H1 (cell line): ENCODE measurements at regions not wholly inside any gene's neighbourhood (a gene's known extent, or its start where the extent isn't known, plus 50 kb on each side); places are given as distances from the start of the nearest gene placed in this dataset.

Source experiments
- CTCF ChIA-PET: fragments of 300-600 bp; sonication (Branson Sonifier 250); formaldehyde crosslinking; loops from one replicate; lab custom pipeline; 2021; ENCODE audit not compliant: partially characterized antibody; lab: Charles Lee
- POLR2A ChIA-PET: fragments of 300-600 bp; sonication (Branson Sonifier 250); formaldehyde crosslinking; loops from one replicate; lab custom pipeline; 2021; ENCODE audit warnings: inconsistent platforms; ENCODE audit not compliant: partially characterized antibody; lab: Charles Lee
- DNase-seq, 2 experiments: peaks; one replicate each; pipeline versions ENCODE4 v3.0.0 to v3.0.0-alpha.2; 2010 to 2022; ENCODE audit warnings: low spot score in 2 of 2, low read depth in 1 of 2, mixed read lengths in 1 of 2
- FAIRE-seq: peaks from 2 replicates; lab custom pipeline; 2011; peaks lifted over from hg19 to GRCh38; lab: Jason Lieb, UNC
- H2AFZ ChIP-seq: 2 replicates; pipeline ENCODE4 v1.8.1; 2012; ENCODE audit warnings: low read length, inconsistent platforms
- H2AK5ac ChIP-seq: 2 replicates; pipeline ENCODE4 v1.6.1; 2013; ENCODE audit warnings: low read depth, low read length
- H2BK120ac ChIP-seq: replicated peaks from 2 replicates; pipeline ENCODE3; 2013; ENCODE audit warnings: low read depth, low read length, inconsistent platforms
- H2BK12ac ChIP-seq: 2 replicates; pipeline ENCODE4 v1.6.1; 2013; ENCODE audit warnings: low read depth, low read length
- H2BK15ac ChIP-seq: 2 replicates; pipeline ENCODE4 v1.6.1; 2013; ENCODE audit warnings: low read length
- H2BK20ac ChIP-seq: 2 replicates; pipeline ENCODE4 v1.6.1; 2013; ENCODE audit warnings: low read length
- H2BK5ac ChIP-seq: 2 replicates; pipeline ENCODE4 v1.6.1; 2013; ENCODE audit warnings: low read depth, low read length
- H3K14ac ChIP-seq: 2 replicates; pipeline ENCODE4 v1.6.1; 2013; ENCODE audit warnings: inconsistent platforms; ENCODE audit not compliant: insufficient read length
- H3K18ac ChIP-seq: 2 replicates; pipeline ENCODE4 v1.6.1; 2013; ENCODE audit warnings: low read length; ENCODE audit errors: extremely low read depth
- H3K23ac ChIP-seq: 2 replicates; pipeline ENCODE4 v1.6.1; 2013; ENCODE audit warnings: inconsistent platforms; ENCODE audit not compliant: insufficient read length
- H3K23me2 ChIP-seq: 2 replicates; pipeline ENCODE4 v1.6.1; 2013; ENCODE audit warnings: low read depth, low read length
- H3K27ac ChIP-seq: 2 replicates; pipeline ENCODE4 v1.6.1; 2011; ENCODE audit warnings: low read depth, low read length, inconsistent platforms
- H3K27me3 ChIP-seq, 4 experiments: replicated peaks in 1 of 4; 1 replicate in 1 of 4; 2 replicates in 3 of 4; pipeline versions ENCODE4 v1.6.1 to v1.8.1; 2011 to 2013; ENCODE audit warnings: low read length in 3 of 4, mild to moderate bottlenecking in 3 of 4, inconsistent platforms in 2 of 4, mixed read lengths in 2 of 4, moderate library complexity in 1 of 4; ENCODE audit not compliant: control insufficient read depth in 3 of 4, insufficient read depth in 3 of 4; ENCODE audit errors: extremely low read depth in 1 of 4
- H3K36me3 ChIP-seq, 4 experiments: 2 replicates each; pipeline versions ENCODE4 v1.6.1 to v1.8.1; 2011 to 2013; ENCODE audit warnings: mild to moderate bottlenecking in 4 of 4, low read length in 3 of 4, moderate library complexity in 2 of 4, control low read depth in 1 of 4, inconsistent platforms in 1 of 4; ENCODE audit not compliant: insufficient read depth in 4 of 4, control insufficient read depth in 2 of 4
- H3K4ac ChIP-seq: replicated peaks from 2 replicates; pipeline ENCODE3; 2013; ENCODE audit warnings: low read length, low read depth, mixed read lengths, inconsistent platforms; ENCODE audit not compliant: insufficient read length
- H3K4me1 ChIP-seq, 4 experiments: replicated peaks in 1 of 4; 1 replicate in 1 of 4; 2 replicates in 3 of 4; pipeline versions ENCODE4 v1.6.1 to v1.8.1; 2011 to 2013; ENCODE audit warnings: low read length in 3 of 4, inconsistent platforms in 2 of 4, mixed read lengths in 1 of 4; ENCODE audit not compliant: insufficient read depth in 4 of 4, control insufficient read depth in 3 of 4
- H3K4me2 ChIP-seq, 2 experiments: 2 replicates each; pipeline versions ENCODE4 v1.6.1 to v1.8.1; 2011 to 2013; ENCODE audit warnings: low read depth in 2 of 2, low read length in 2 of 2, control low read depth in 1 of 2, inconsistent platforms in 1 of 2, mild to moderate bottlenecking in 1 of 2; ENCODE audit not compliant: insufficient read depth in 1 of 2
- H3K4me3 ChIP-seq, 4 experiments: fragments of 200-600, 300-600 bp in 1 of 4; sonication (generic), shearing (Covaris generic), sonication (Bioruptor Twin) in 1 of 4; 2 replicates each; pipeline versions ENCODE4 v1.5.1 to v1.8.1; 2011 to 2016; ENCODE audit warnings: low read length in 4 of 4, low read depth in 3 of 4, control low read depth in 2 of 4, inconsistent platforms in 2 of 4, mild to moderate bottlenecking in 2 of 4, mixed read lengths in 1 of 4, moderate library complexity in 1 of 4; ENCODE audit not compliant: insufficient read depth in 2 of 4; ENCODE audit errors: extremely low read depth in 1 of 4
- H3K56ac ChIP-seq: replicated peaks from 2 replicates; pipeline ENCODE3; 2013; ENCODE audit warnings: low read depth, mild to moderate bottlenecking, mixed read lengths, low read length, inconsistent platforms; ENCODE audit not compliant: insufficient read length
- H3K79me1 ChIP-seq: 2 replicates; pipeline ENCODE4 v1.6.1; 2013; ENCODE audit warnings: low read depth, low read length, control low read depth
- H3K79me2 ChIP-seq, 2 experiments: 2 replicates each; pipeline versions ENCODE4 v1.6.1 to v1.8.1; 2012 to 2013; ENCODE audit warnings: low read length in 2 of 2, mild to moderate bottlenecking in 2 of 2, inconsistent platforms in 1 of 2; ENCODE audit not compliant: insufficient read depth in 2 of 2, control insufficient read depth in 1 of 2
- H3K9ac ChIP-seq, 4 experiments: replicated peaks in 1 of 4; 1 replicate in 1 of 4; 2 replicates in 3 of 4; pipeline versions ENCODE4 v1.6.1 to v1.8.1; 2011 to 2013; ENCODE audit warnings: low read depth in 3 of 4, low read length in 3 of 4, control low read depth in 2 of 4, mild to moderate bottlenecking in 2 of 4, moderate library complexity in 2 of 4, inconsistent platforms in 1 of 4; ENCODE audit errors: extremely low read depth in 1 of 4
- H3K9me3 ChIP-seq, 2 experiments: 2 replicates each; pipeline versions ENCODE4 v1.6.1 to v1.8.1; 2012 to 2013; ENCODE audit warnings: mild to moderate bottlenecking in 2 of 2, moderate library complexity in 2 of 2, control low read depth in 1 of 2, inconsistent platforms in 1 of 2, low read depth in 1 of 2, low read length in 1 of 2, mixed read lengths in 1 of 2; ENCODE audit not compliant: insufficient read depth in 2 of 2
- H4K20me1 ChIP-seq, 2 experiments: replicated peaks in 1 of 2; 2 replicates each; pipeline versions ENCODE3 to v1.8.1; 2011 to 2013; ENCODE audit warnings: inconsistent platforms in 2 of 2, low read length in 2 of 2, mild to moderate bottlenecking in 1 of 2; ENCODE audit not compliant: insufficient read depth in 2 of 2, control insufficient read depth in 1 of 2
- H4K5ac ChIP-seq: 2 replicates; pipeline ENCODE4 v1.6.1; 2013; ENCODE audit warnings: low read length, low read depth, mixed read lengths, inconsistent platforms; ENCODE audit not compliant: insufficient read length
- H4K8ac ChIP-seq: 2 replicates; pipeline ENCODE4 v1.8.0; 2013; ENCODE audit warnings: mild to moderate bottlenecking, moderate library complexity, low read length, inconsistent platforms; ENCODE audit not compliant: insufficient read depth; ENCODE audit errors: extremely low read depth
- H4K91ac ChIP-seq: replicated peaks from 2 replicates; pipeline ENCODE3; 2013; ENCODE audit warnings: low read length, mixed read lengths, inconsistent platforms; ENCODE audit not compliant: insufficient read length
- CEBPB ChIP-seq: IDR thresholded peaks from 2 replicates; pipeline ENCODE4 v1.6.1; 2012; ENCODE audit warnings: low read depth, low read length
- TAF7 ChIP-seq: optimal IDR thresholded peaks from 2 replicates; pipeline ENCODE3; 2011; ENCODE audit warnings: low read depth, mild to moderate bottlenecking, inconsistent platforms, low read length, moderate library complexity, borderline replicate concordance
- WGBS, 2 experiments: shearing (Covaris generic) in 1 of 2; methylation state at CpG; one replicate each; pipeline versions ENCODE4 v1.1.6 to v1.1.7; 2013 to 2015; ENCODE audit warnings: low lambda C conversion rate in 2 of 2, mixed read lengths in 2 of 2, inconsistent platforms in 1 of 2, low coverage in 1 of 2, missing lambda C conversion rate in 1 of 2; ENCODE audit not compliant: insufficient replicate concordance in 2 of 2, insufficient coverage in 1 of 2, insufficient read length in 1 of 2; ENCODE audit errors: extremely low coverage in 1 of 2, missing lambda C conversion rate in 1 of 2; 5-methylcytosine and 5-hydroxymethylcytosine counted together

GRCh38 chr2:146821836-146822316 lies 1023.0 kb upstream of the ACVR2A start:
- H2BK120ac ChIP-seq, result no peak overlapping the region
- H3K23me2 ChIP-seq, result no peaks in the 10 kb centered on the region
- no peak overlapping the region for H2AFZ ChIP-seq
- 0 out of 4 replicates have a peak overlapping the region, but pooled peaks of 1 of the 2 experiments have one; percentile 14 for H3K4me2 ChIP-seq
- FAIRE-seq, result no peak
- H2BK5ac ChIP-seq, result no peak overlapping the region
- H2AK5ac ChIP-seq, result no peak overlapping the region
- DNase-seq, result no peak
- no peaks in the 10 kb centered on the region for H3K27me3 ChIP-seq
- ChIA-PET POLR2A (no interaction called here), CTCF (interaction anchor here (0.6 to 0.9 kb wide), 7 partner anchors 23 to 1839 kb away, joined by 3 to 4 read pairs (median 3); no protein-coding TSS in a partner anchor)
- H4K5ac ChIP-seq, result no peak overlapping the region
- H3K79me1 ChIP-seq, result no peaks in the 10 kb centered on the region
- no peak overlapping the region for H3K4me3 ChIP-seq
- H3K14ac ChIP-seq, result no peak overlapping the region
- no peaks in the 10 kb centered on the region for H4K20me1 ChIP-seq
- H3K79me2 ChIP-seq, result no peaks in the 10 kb centered on the region
- H3K36me3 ChIP-seq, result no peaks in the 10 kb centered on the region
- 85% methylated on average over 2 of the region's 2 CpGs; no CpG with 5 or more reads in 1 of the 2 experiments for WGBS, 2 experiments
- no peak overlapping the region for H3K9ac ChIP-seq
- TF ChIP-seq TAF7, result no peak
- TF ChIP-seq CEBPB, result no peak
- no peak overlapping the region for H2BK15ac ChIP-seq
- no peak overlapping the region for H3K4ac ChIP-seq
- H3K9me3 ChIP-seq, result no peaks in the 10 kb centered on the region
- H4K91ac ChIP-seq, result no peak overlapping the region
- H2BK12ac ChIP-seq, result no peak overlapping the region
- H3K56ac ChIP-seq, result no peak overlapping the region
- no peak overlapping the region for H4K8ac ChIP-seq
- no peak overlapping the region for H3K23ac ChIP-seq
- H3K18ac ChIP-seq, result no peak overlapping the region
- no peak overlapping the region for H2BK20ac ChIP-seq
- no peak overlapping the region for H3K27ac ChIP-seq
- peaks cover 0 to 11% (median 2%) of the 10 kb centered on the region in 4 experiments; a peak in 3 of 7 replicates for H3K4me1 ChIP-seq
